ENCODE measurements at regions not wholly inside any gene's neighbourhood (a gene's known extent, or its start where the extent isn't known, plus 50 kb on each side); places are given as distances from the start of the nearest gene placed in this dataset.

GRCh38 chr3:40858364-40859115 lies 333.8 kb downstream of the ZNF621 start:
- DNase-seq (ENCODE audit: low read depth), result no peak

GRCh38 chr3:40862946-40863345 lies 336.4 kb upstream of the CTNNB1 start:
- no peak for DNase-seq (ENCODE audit: low read depth)

GRCh38 chr3:40864146-40864782 lies 335.0 kb upstream of the CTNNB1 start:
- DNase-seq (ENCODE audit: low read depth), result no peak

GRCh38 chr3:40864915-40865314 lies 334.4 kb upstream of the CTNNB1 start:
- DNase-seq (ENCODE audit: low read depth), result no peak

GRCh38 chr3:40867797-40868196 lies 331.5 kb upstream of the CTNNB1 start:
- no peak for DNase-seq (ENCODE audit: low read depth)

GRCh38 chr3:40869013-40869412 lies 330.3 kb upstream of the CTNNB1 start:
- no peak for DNase-seq (ENCODE audit: low read depth)

- DNase-seq (ENCODE audit: low read depth), result no peak
Observed at GRCh38 chr3:40869939-40870338, 329.4 kb upstream of the CTNNB1 start.

GRCh38 chr3:40871394-40871793 lies 327.9 kb upstream of the CTNNB1 start:
- no peak for DNase-seq (ENCODE audit: low read depth)

GRCh38 chr3:40872258-40872920 lies 326.9 kb upstream of the CTNNB1 start:
- no peak for DNase-seq (ENCODE audit: low read depth)

- DNase-seq (ENCODE audit: low read depth), result no peak
Observed at GRCh38 chr3:40873476-40873875, 325.8 kb upstream of the CTNNB1 start.

GRCh38 chr3:40873934-40874699 lies 325.2 kb upstream of the CTNNB1 start:
- DNase-seq (ENCODE audit: low read depth), result no peak

- DNase-seq (ENCODE audit: low read depth), result no peak
Observed at GRCh38 chr3:40875581-40875980, 323.7 kb upstream of the CTNNB1 start.

- no peak for DNase-seq (ENCODE audit: low read depth)
Observed at GRCh38 chr3:40876009-40876408, 323.3 kb upstream of the CTNNB1 start.

GRCh38 chr3:40876496-40876895 lies 322.8 kb upstream of the CTNNB1 start:
- no peak for DNase-seq (ENCODE audit: low read depth)

- DNase-seq (ENCODE audit: low read depth), result no peak
Observed at GRCh38 chr3:40877631-40878463, 321.5 kb upstream of the CTNNB1 start.

- no peak for DNase-seq (ENCODE audit: low read depth)
Observed at GRCh38 chr3:40878464-40878905, 320.8 kb upstream of the CTNNB1 start.

GRCh38 chr3:40885430-40885829 lies 313.9 kb upstream of the CTNNB1 start:
- DNase-seq (ENCODE audit: low read depth), result no peak

GRCh38 chr3:40886660-40887425 lies 312.5 kb upstream of the CTNNB1 start:
- DNase-seq (ENCODE audit: low read depth), result no peak

GRCh38 chr3:40891186-40891585 lies 308.1 kb upstream of the CTNNB1 start:
- DNase-seq (ENCODE audit: low read depth), result no peak

GRCh38 chr3:40895109-40895508 lies 304.2 kb upstream of the CTNNB1 start:
- DNase-seq (ENCODE audit: low read depth), result no peak

- DNase-seq (ENCODE audit: low read depth), result no peak
Observed at GRCh38 chr3:40899286-40899712, 300.0 kb upstream of the CTNNB1 start.

Measured in stimulated activated CD8-positive, alpha-beta memory T cell treated with anti-CD3 and anti-CD28 coated beads, Interleukin-15, amount 100 ng/mL, for 1 hour (primary cell).